ENCODE measurements at regions not wholly inside any gene's neighbourhood (a gene's known extent, or its start where the extent isn't known, plus 50 kb on each side); places are given as distances from the start of the nearest gene placed in this dataset.

- H3K9me3 ChIP-seq (ENCODE audit: control insufficient read depth in 1 of 2, low read length in 2 of 2): no peaks in the 10 kb centered on the region
- no peak overlapping the region for H3K27ac ChIP-seq (ENCODE audit: low read length)
- no peak overlapping the region for H3K4me3 ChIP-seq (ENCODE audit: low read depth in 1 of 2, low read length in 2 of 2)
- H3K27me3 ChIP-seq (ENCODE audit: low read depth, low read length): no peaks in the 10 kb centered on the region
- no peaks in the 10 kb centered on the region for H3K36me3 ChIP-seq (ENCODE audit: control insufficient read depth in 1 of 2, insufficient read depth in 2 of 2, low read length in 2 of 2)
- no peaks in the 10 kb centered on the region for H3K4me1 ChIP-seq (ENCODE audit: control insufficient read depth in 1 of 2, insufficient read depth in 2 of 2, low read length in 2 of 2)
These were observed 452.9 kb downstream of the CCER1 start for GRCh38 chr12:90502070-90502469.

DNA sequence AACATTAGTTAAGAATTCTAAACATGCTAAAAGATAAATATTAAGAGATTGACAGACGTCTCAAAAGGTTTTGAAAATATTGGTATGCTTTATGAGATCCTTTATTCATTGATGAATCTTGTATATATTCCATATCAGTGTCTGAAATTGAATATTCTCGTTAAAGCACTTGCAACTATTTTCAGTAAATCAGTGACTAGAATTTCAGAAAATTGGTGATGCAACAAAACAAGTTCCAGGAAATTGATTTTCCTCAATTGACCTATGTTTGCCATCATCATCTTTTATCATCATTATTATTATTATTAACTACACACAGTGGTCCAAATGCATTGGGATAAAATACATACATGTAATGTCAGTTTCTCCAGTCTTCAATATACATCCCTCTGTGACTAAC lies 453.6 kb downstream of the CCER1 start:
- Histone ChIP-seq H3K4me1 (ENCODE audit: control insufficient read depth in 1 of 2, insufficient read depth in 2 of 2, low read length in 2 of 2) (no peaks in the 10 kb centered on the region), H3K9me3 (ENCODE audit: control insufficient read depth in 1 of 2, low read length in 2 of 2) (no peaks in the 10 kb centered on the region), H3K27ac (ENCODE audit: low read length) (no peak overlapping the region), H3K36me3 (ENCODE audit: control insufficient read depth in 1 of 2, insufficient read depth in 2 of 2, low read length in 2 of 2) (no peaks in the 10 kb centered on the region), H3K27me3 (ENCODE audit: low read depth, low read length) (no peaks in the 10 kb centered on the region), H3K4me3 (ENCODE audit: low read depth in 1 of 2, low read length in 2 of 2) (no peak overlapping the region)

- Histone ChIP-seq H3K27ac (ENCODE audit: low read length) (no peak overlapping the region), H3K27me3 (ENCODE audit: low read depth, low read length) (no peaks in the 10 kb centered on the region), H3K9me3 (ENCODE audit: control insufficient read depth in 1 of 2, low read length in 2 of 2) (no peaks in the 10 kb centered on the region), H3K36me3 (ENCODE audit: control insufficient read depth in 1 of 2, insufficient read depth in 2 of 2, low read length in 2 of 2) (no peaks in the 10 kb centered on the region), H3K4me1 (ENCODE audit: control insufficient read depth in 1 of 2, insufficient read depth in 2 of 2, low read length in 2 of 2) (no peaks in the 10 kb centered on the region), H3K4me3 (ENCODE audit: low read depth in 1 of 2, low read length in 2 of 2) (no peak overlapping the region)
These were observed 455.2 kb downstream of the CCER1 start for GRCh38 chr12:90499795-90500194.

GRCh38 chr12:90497923-90498545 lies 456.9 kb downstream of the CCER1 start:
- H3K4me3 ChIP-seq (ENCODE audit: low read depth in 1 of 2, low read length in 2 of 2): no peak overlapping the region
- no peaks in the 10 kb centered on the region for H3K27me3 ChIP-seq (ENCODE audit: low read depth, low read length)
- H3K9me3 ChIP-seq (ENCODE audit: control insufficient read depth in 1 of 2, low read length in 2 of 2): no peaks in the 10 kb centered on the region
- no peaks in the 10 kb centered on the region for H3K36me3 ChIP-seq (ENCODE audit: control insufficient read depth in 1 of 2, insufficient read depth in 2 of 2, low read length in 2 of 2)
- no peak overlapping the region for H3K27ac ChIP-seq (ENCODE audit: low read length)
- H3K4me1 ChIP-seq (ENCODE audit: control insufficient read depth in 1 of 2, insufficient read depth in 2 of 2, low read length in 2 of 2): no peaks in the 10 kb centered on the region

DNA sequence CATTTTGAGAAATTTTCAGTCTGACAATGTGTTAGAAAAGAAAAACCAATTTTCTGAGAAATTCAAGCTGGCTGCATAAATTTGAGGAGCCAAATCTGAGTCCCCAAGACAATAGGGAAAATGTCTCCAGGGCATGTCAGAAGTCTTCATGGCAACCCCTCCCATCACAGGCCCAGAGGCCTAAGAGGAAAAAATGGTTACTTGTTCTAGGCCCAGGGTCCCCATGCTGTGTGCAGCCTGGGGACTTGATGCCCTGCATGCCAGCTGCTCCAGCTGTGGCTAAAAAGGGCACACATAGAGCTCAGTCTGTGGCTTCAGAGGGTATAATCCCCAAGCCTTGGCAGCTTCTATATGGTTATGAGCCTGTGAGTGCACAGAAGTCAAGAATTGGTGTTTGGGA lies 464.6 kb downstream of the CCER1 start:
- no peaks in the 10 kb centered on the region for H3K36me3 ChIP-seq (ENCODE audit: control insufficient read depth in 1 of 2, insufficient read depth in 2 of 2, low read length in 2 of 2)
- no peaks in the 10 kb centered on the region for H3K27me3 ChIP-seq (ENCODE audit: low read depth, low read length)
- H3K9me3 ChIP-seq (ENCODE audit: control insufficient read depth in 1 of 2, low read length in 2 of 2): peaks cover 0 to 3% of the 10 kb centered on the region in 2 donors
- H3K4me1 ChIP-seq (ENCODE audit: control insufficient read depth in 1 of 2, insufficient read depth in 2 of 2, low read length in 2 of 2): no peaks in the 10 kb centered on the region
- H3K4me3 ChIP-seq (ENCODE audit: low read depth in 1 of 2, low read length in 2 of 2): no peak overlapping the region
- H3K27ac ChIP-seq (ENCODE audit: low read length): no peak overlapping the region

- Histone ChIP-seq H3K27ac (ENCODE audit: low read length) (no peak overlapping the region), H3K4me1 (ENCODE audit: control insufficient read depth in 1 of 2, insufficient read depth in 2 of 2, low read length in 2 of 2) (no peaks in the 10 kb centered on the region), H3K27me3 (ENCODE audit: low read depth, low read length) (no peaks in the 10 kb centered on the region), H3K4me3 (ENCODE audit: low read depth in 1 of 2, low read length in 2 of 2) (no peak overlapping the region), H3K9me3 (ENCODE audit: control insufficient read depth in 1 of 2, low read length in 2 of 2) (peaks cover 0 to 3% of the 10 kb centered on the region in 2 donors), H3K36me3 (ENCODE audit: control insufficient read depth in 1 of 2, insufficient read depth in 2 of 2, low read length in 2 of 2) (no peaks in the 10 kb centered on the region)
These were observed 465.8 kb downstream of the CCER1 start for GRCh38 chr12:90489141-90489540.

GRCh38 chr12:90485560-90485959 lies 469.4 kb downstream of the CCER1 start:
- Histone ChIP-seq H3K36me3 (ENCODE audit: control insufficient read depth in 1 of 2, insufficient read depth in 2 of 2, low read length in 2 of 2) (no peaks in the 10 kb centered on the region), H3K9me3 (ENCODE audit: control insufficient read depth in 1 of 2, low read length in 2 of 2) (peaks cover 0 to 2% of the 10 kb centered on the region in 2 donors), H3K4me1 (ENCODE audit: control insufficient read depth in 1 of 2, insufficient read depth in 2 of 2, low read length in 2 of 2) (no peaks in the 10 kb centered on the region), H3K4me3 (ENCODE audit: low read depth in 1 of 2, low read length in 2 of 2) (no peak overlapping the region), H3K27me3 (ENCODE audit: low read depth, low read length) (no peaks in the 10 kb centered on the region), H3K27ac (ENCODE audit: low read length) (no peak overlapping the region)

DNA sequence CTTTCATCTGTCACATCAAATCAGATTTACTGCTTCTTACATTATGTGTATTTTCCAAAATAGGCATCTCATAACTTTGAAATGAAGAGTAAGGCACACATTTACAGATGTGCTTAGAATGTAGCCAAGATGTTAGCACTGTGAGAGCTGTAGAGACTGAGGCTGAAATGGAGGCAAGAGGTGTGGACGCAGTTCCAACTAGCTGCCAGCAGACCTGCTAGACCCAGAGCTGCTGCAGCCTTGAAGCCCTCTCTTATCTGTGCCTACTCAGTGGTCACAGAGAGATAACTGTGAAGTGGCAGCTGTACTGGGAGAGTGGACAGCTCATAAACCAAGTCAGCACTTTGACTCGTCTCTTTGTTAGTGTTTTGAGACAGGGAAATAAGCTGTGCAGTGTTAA lies 470.9 kb downstream of the CCER1 start:
- no peak overlapping the region for H3K4me3 ChIP-seq (ENCODE audit: low read depth in 1 of 2, low read length in 2 of 2)
- H3K27ac ChIP-seq (ENCODE audit: low read length): no peak overlapping the region
- H3K36me3 ChIP-seq (ENCODE audit: control insufficient read depth in 1 of 2, insufficient read depth in 2 of 2, low read length in 2 of 2): no peaks in the 10 kb centered on the region
- H3K4me1 ChIP-seq (ENCODE audit: control insufficient read depth in 1 of 2, insufficient read depth in 2 of 2, low read length in 2 of 2): no peaks in the 10 kb centered on the region
- H3K27me3 ChIP-seq (ENCODE audit: low read depth, low read length): no peaks in the 10 kb centered on the region
- H3K9me3 ChIP-seq (ENCODE audit: control insufficient read depth in 1 of 2, low read length in 2 of 2): no peaks in the 10 kb centered on the region

- H3K27ac ChIP-seq (ENCODE audit: low read length): no peak overlapping the region
- H3K4me3 ChIP-seq (ENCODE audit: low read depth in 1 of 2, low read length in 2 of 2): no peak overlapping the region
- H3K36me3 ChIP-seq (ENCODE audit: control insufficient read depth in 1 of 2, insufficient read depth in 2 of 2, low read length in 2 of 2): no peaks in the 10 kb centered on the region
- H3K9me3 ChIP-seq (ENCODE audit: control insufficient read depth in 1 of 2, low read length in 2 of 2): no peaks in the 10 kb centered on the region
- H3K4me1 ChIP-seq (ENCODE audit: control insufficient read depth in 1 of 2, insufficient read depth in 2 of 2, low read length in 2 of 2): no peaks in the 10 kb centered on the region
- no peaks in the 10 kb centered on the region for H3K27me3 ChIP-seq (ENCODE audit: low read depth, low read length)
These were observed 473.2 kb downstream of the CCER1 start for GRCh38 chr12:90481748-90482147.

DNA sequence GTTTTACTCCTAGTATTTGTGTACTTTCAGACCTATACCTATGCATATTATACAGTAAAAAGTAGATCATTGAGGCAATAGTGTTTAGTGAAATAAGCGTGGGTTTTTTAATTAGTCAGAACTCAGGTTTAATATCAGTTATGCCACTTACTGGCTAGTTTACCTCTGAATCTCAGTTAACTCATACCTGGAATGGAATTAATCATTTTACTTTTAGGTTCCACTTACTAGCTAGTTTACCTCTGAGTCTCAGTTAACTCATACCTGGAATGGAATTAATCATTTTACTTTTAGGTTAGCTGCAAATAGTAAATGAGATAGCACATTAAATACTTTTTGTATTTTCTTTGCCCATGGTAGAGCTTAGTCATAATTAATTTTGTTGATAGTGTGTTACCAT lies 475.7 kb downstream of the CCER1 start:
- H3K36me3 ChIP-seq (ENCODE audit: control insufficient read depth in 1 of 2, insufficient read depth in 2 of 2, low read length in 2 of 2): no peaks in the 10 kb centered on the region
- no peaks in the 10 kb centered on the region for H3K9me3 ChIP-seq (ENCODE audit: control insufficient read depth in 1 of 2, low read length in 2 of 2)
- no peak overlapping the region for H3K27ac ChIP-seq (ENCODE audit: low read length)
- H3K4me1 ChIP-seq (ENCODE audit: control insufficient read depth in 1 of 2, insufficient read depth in 2 of 2, low read length in 2 of 2): no peaks in the 10 kb centered on the region
- no peaks in the 10 kb centered on the region for H3K27me3 ChIP-seq (ENCODE audit: low read depth, low read length)
- no peak overlapping the region for H3K4me3 ChIP-seq (ENCODE audit: low read depth in 1 of 2, low read length in 2 of 2)

- Histone ChIP-seq H3K36me3 (ENCODE audit: control insufficient read depth in 1 of 2, insufficient read depth in 2 of 2, low read length in 2 of 2) (no peaks in the 10 kb centered on the region), H3K27ac (ENCODE audit: low read length) (no peak overlapping the region), H3K27me3 (ENCODE audit: low read depth, low read length) (no peaks in the 10 kb centered on the region), H3K4me3 (ENCODE audit: low read depth in 1 of 2, low read length in 2 of 2) (no peak overlapping the region), H3K4me1 (ENCODE audit: control insufficient read depth in 1 of 2, insufficient read depth in 2 of 2, low read length in 2 of 2) (no peaks in the 10 kb centered on the region), H3K9me3 (ENCODE audit: control insufficient read depth in 1 of 2, low read length in 2 of 2) (peaks cover 0 to 17% of the 10 kb centered on the region in 2 donors)
These were observed 481.1 kb downstream of the CCER1 start for GRCh38 chr12:90473831-90474230.

- no peaks in the 10 kb centered on the region for H3K27me3 ChIP-seq (ENCODE audit: low read depth, low read length)
- no peak overlapping the region for H3K27ac ChIP-seq (ENCODE audit: low read length)
- no peak overlapping the region for H3K4me3 ChIP-seq (ENCODE audit: low read depth in 1 of 2, low read length in 2 of 2)
- no peaks in the 10 kb centered on the region for H3K4me1 ChIP-seq (ENCODE audit: control insufficient read depth in 1 of 2, insufficient read depth in 2 of 2, low read length in 2 of 2)
- peaks cover 0 to 8% of the 10 kb centered on the region in 2 donors for H3K9me3 ChIP-seq (ENCODE audit: control insufficient read depth in 1 of 2, low read length in 2 of 2)
- no peaks in the 10 kb centered on the region for H3K36me3 ChIP-seq (ENCODE audit: control insufficient read depth in 1 of 2, insufficient read depth in 2 of 2, low read length in 2 of 2)
These were observed 494.3 kb downstream of the CCER1 start for GRCh38 chr12:90460681-90461080.

All from muscle layer of duodenum (tissue), 2 donors.